ENCODE measurements at regions not wholly inside any gene's neighbourhood (a gene's known extent, or its start where the extent isn't known, plus 50 kb on each side); places are given as distances from the start of the nearest gene placed in this dataset.

GRCh38 chr12:93230326-93230720 lies 147.4 kb upstream of the NUDT4 start:
- ChIA-PET CTCF (no interaction called here), POLR2A (no interaction called here)
- no peak overlapping the region for H3K27ac ChIP-seq (ENCODE audit: extremely low read depth, low read depth, low read length)

DNA sequence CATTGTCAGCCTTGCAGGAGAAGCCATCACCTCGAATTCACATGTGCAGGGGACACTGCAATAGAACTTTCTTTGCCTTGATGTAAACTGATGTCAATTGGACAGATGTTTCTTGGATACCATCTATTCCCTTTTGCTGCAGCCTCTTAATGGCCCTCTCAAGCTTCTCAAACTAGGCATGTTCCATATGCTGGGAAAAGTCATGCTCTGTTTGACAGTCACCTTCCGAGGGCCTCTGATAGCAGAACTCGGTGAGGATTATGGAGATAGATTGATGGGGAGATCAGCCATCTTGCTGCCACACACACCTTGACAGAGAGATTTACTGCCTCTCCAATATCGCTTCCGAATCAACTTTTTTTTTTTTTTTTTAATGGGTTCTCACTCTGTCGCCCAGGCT lies 145.8 kb upstream of the NUDT4 start:
- POLR2A ChIA-PET: no interaction called here
- Histone ChIP-seq H3K27ac (ENCODE audit: extremely low read depth, low read depth, low read length) (no peak overlapping the region), H3K9me3 (ENCODE audit: control insufficient read depth, insufficient read depth, low read depth, low read length) (no peaks in the 10 kb centered on the region), H3K4me3 (ENCODE audit: low read depth, low read length) (no peak overlapping the region), H3K4me1 (ENCODE audit: control insufficient read depth, insufficient read depth, low read length) (peaks cover 3% of the 10 kb centered on the region; the same call in 1 of the 2 replicates), H3K36me3 (ENCODE audit: control insufficient read depth in 2 of 2, insufficient read depth in 1 of 2, low read length in 2 of 2) (no peaks in the 10 kb centered on the region)
- CTCF ChIA-PET: no interaction called here
- TF ChIP-seq ZNF350 (tag by site-specific recombination; IDR thresholded peaks at IDR 0.05) (no peak), PRDM10 (tag by site-specific recombination; IDR thresholded peaks at IDR 0.05) (no peak), ZNF555 (tag by site-specific recombination; conservative IDR thresholded peaks at IDR 0.05) (no peak), ZNF513 (tag by site-specific recombination; IDR thresholded peaks at IDR 0.05) (no peak), ZNF37A (tag by site-specific recombination; IDR thresholded peaks at IDR 0.05) (no peak), ZNF660 (tag by site-specific recombination; IDR thresholded peaks at IDR 0.05) (no peak)
- TF ChIP-seq, protein P1, sequence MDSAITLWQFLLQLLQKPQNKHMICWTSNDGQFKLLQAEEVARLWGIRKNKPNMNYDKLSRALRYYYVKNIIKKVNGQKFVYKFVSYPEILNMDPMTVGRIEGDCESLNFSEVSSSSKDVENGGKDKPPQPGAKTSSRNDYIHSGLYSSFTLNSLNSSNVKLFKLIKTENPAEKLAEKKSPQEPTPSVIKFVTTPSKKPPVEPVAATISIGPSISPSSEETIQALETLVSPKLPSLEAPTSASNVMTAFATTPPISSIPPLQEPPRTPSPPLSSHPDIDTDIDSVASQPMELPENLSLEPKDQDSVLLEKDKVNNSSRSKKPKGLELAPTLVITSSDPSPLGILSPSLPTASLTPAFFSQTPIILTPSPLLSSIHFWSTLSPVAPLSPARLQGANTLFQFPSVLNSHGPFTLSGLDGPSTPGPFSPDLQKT (IDR thresholded peaks at IDR 0.05; ENCODE audit: borderline replicate concordance, low read depth, low read length): no peak

More at GRCh38 chr12:93230326-93230720, 147.4 kb upstream of the NUDT4 start:
- H3K4me3 ChIP-seq (ENCODE audit: low read depth, low read length): no peak overlapping the region
- TF ChIP-seq ZNF239 (tag by site-specific recombination; IDR thresholded peaks at IDR 0.05): no peak
- TF ChIP-seq ZNF558 (tag by site-specific recombination; IDR thresholded peaks at IDR 0.05): no peak
- no peak for TF ChIP-seq ZNF645 (tag by site-specific recombination; IDR thresholded peaks at IDR 0.05)
- TF ChIP-seq, protein P2, sequence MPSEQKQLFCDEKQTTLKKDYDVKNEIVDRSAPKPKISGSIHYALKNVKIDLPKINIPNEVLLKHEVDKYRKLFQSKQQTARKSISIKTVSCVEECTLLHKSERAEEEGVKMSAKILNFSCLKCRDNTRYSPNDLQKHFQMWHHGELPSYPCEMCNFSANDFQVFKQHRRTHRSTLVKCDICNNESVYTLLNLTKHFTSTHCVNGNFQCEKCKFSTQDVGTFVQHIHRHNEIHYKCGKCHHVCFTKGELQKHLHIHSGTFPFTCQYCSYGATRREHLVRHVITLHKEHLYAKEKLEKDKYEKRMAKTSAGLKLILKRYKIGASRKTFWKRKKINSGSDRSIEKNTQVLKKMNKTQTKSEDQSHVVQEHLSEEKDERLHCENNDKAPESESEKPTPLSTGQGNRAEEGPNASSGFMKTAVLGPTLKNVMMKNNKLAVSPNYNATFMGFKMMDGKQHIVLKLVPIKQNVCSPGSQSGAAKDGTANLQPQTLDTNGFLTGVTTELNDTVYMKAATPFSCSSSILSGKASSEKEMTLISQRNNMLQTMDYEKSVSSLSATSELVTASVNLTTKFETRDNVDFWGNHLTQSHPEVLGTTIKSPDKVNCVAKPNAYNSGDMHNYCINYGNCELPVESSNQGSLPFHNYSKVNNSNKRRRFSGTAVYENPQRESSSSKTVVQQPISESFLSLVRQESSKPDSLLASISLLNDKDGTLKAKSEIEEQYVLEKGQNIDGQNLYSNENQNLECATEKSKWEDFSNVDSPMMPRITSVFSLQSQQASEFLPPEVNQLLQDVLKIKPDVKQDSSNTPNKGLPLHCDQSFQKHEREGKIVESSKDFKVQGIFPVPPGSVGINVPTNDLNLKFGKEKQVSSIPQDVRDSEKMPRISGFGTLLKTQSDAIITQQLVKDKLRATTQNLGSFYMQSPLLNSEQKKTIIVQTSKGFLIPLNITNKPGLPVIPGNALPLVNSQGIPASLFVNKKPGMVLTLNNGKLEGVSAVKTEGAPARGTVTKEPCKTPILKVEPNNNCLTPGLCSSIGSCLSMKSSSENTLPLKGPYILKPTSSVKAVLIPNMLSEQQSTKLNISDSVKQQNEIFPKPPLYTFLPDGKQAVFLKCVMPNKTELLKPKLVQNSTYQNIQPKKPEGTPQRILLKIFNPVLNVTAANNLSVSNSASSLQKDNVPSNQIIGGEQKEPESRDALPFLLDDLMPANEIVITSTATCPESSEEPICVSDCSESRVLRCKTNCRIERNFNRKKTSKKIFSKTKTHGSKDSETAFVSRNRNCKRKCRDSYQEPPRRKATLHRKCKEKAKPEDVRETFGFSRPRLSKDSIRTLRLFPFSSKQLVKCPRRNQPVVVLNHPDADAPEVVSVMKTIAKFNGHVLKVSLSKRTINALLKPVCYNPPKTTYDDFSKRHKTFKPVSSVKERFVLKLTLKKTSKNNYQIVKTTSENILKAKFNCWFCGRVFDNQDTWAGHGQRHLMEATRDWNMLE (tag by site-specific recombination; conservative IDR thresholded peaks at IDR 0.05; ENCODE audit: low read depth): no peak
- no peak for TF ChIP-seq ZNF510 (tag by site-specific recombination; IDR thresholded peaks at IDR 0.05; ENCODE audit: insufficient replicate concordance)
- TF ChIP-seq ZNF341 (tag by site-specific recombination; IDR thresholded peaks at IDR 0.05; ENCODE audit: low read depth): no peak
- no peak for TF ChIP-seq ZNF354C (tag by site-specific recombination; IDR thresholded peaks at IDR 0.05; ENCODE audit: borderline replicate concordance, low read depth)
- TF ChIP-seq ZBTB1 (tag by site-specific recombination; IDR thresholded peaks at IDR 0.05): no peak
- TF ChIP-seq ZNF19 (tag by site-specific recombination; IDR thresholded peaks at IDR 0.05; ENCODE audit: low read depth): no peak
- no peak for TF ChIP-seq ZNF266 (tag by site-specific recombination; IDR thresholded peaks at IDR 0.05; ENCODE audit: low read depth)
- TF ChIP-seq, protein P3, sequence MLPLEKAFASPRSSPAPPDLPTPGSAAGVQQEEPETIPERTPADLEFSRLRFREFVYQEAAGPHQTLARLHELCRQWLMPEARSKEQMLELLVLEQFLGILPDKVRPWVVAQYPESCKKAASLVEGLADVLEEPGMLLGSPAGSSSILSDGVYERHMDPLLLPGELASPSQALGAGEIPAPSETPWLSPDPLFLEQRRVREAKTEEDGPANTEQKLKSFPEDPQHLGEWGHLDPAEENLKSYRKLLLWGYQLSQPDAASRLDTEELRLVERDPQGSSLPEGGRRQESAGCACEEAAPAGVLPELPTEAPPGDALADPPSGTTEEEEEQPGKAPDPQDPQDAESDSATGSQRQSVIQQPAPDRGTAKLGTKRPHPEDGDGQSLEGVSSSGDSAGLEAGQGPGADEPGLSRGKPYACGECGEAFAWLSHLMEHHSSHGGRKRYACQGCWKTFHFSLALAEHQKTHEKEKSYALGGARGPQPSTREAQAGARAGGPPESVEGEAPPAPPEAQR (tag by site-specific recombination; IDR thresholded peaks at IDR 0.05): no peak
- TF ChIP-seq ZNF701 (tag by site-specific recombination; IDR thresholded peaks at IDR 0.05): no peak
- no peak for TF ChIP-seq SP3 (tag by site-specific recombination; IDR thresholded peaks at IDR 0.05)
- no peak for TF ChIP-seq ZXDB (tag by site-specific recombination; IDR thresholded peaks at IDR 0.05)
- no peak for TF ChIP-seq ZNF184 (tag by site-specific recombination; IDR thresholded peaks at IDR 0.05)
- no peak for TF ChIP-seq ZFP69B (tag by site-specific recombination; IDR thresholded peaks at IDR 0.05)
- TF ChIP-seq YY2 (tag by site-specific recombination; IDR thresholded peaks at IDR 0.05): no peak
- H3K36me3 ChIP-seq (ENCODE audit: control insufficient read depth in 2 of 2, insufficient read depth in 1 of 2, low read length in 2 of 2): no peaks in the 10 kb centered on the region
- H3K4me1 ChIP-seq (ENCODE audit: control insufficient read depth, insufficient read depth, low read length): peaks cover 3% of the 10 kb centered on the region; the same call in 1 of the 2 replicates
- H3K9me3 ChIP-seq (ENCODE audit: control insufficient read depth, insufficient read depth, low read depth, low read length): no peaks in the 10 kb centered on the region

Data from HEK293 (cell line).